Activated T-cell treated with anti-CD3 and anti-CD28 coated beads, Interleukin-2, amount 50 U/mL, for 48 hours (primary cell): ENCODE measurements at regions not wholly inside any gene's neighbourhood (a gene's known extent, or its start where the extent isn't known, plus 50 kb on each side); places are given as distances from the start of the nearest gene placed in this dataset.

Experiments
- DNase-seq, 2 experiments: peaks; one replicate each; pipeline ENCODE4 v3.0.0-alpha.2; 2020

GRCh38 chr2:102078773-102079172 lies 63.8 kb upstream of the IL1R1 start:
- DNase-seq, result no peak

GRCh38 chr2:102080451-102081242 lies 61.9 kb upstream of the IL1R1 start:
- DNase-seq, result no peak

DNA sequence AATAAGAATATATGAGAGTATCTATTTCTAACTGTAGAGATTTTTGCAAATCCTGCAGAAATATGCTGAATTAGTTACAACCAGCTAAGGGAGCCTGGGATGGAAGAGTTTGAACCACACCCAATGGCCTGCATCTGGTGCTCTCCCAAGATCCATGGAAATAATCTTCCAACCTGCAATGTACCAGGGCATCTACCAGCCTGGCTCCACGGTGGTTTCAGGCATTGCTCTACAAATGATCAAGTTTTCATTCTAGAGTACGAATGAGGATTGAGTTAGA lies 61.4 kb upstream of the IL1R1 start:
- DNase-seq, result no peak

GRCh38 chr2:102081606-102082005 lies 60.9 kb upstream of the IL1R1 start:
- no peak for DNase-seq

DNA sequence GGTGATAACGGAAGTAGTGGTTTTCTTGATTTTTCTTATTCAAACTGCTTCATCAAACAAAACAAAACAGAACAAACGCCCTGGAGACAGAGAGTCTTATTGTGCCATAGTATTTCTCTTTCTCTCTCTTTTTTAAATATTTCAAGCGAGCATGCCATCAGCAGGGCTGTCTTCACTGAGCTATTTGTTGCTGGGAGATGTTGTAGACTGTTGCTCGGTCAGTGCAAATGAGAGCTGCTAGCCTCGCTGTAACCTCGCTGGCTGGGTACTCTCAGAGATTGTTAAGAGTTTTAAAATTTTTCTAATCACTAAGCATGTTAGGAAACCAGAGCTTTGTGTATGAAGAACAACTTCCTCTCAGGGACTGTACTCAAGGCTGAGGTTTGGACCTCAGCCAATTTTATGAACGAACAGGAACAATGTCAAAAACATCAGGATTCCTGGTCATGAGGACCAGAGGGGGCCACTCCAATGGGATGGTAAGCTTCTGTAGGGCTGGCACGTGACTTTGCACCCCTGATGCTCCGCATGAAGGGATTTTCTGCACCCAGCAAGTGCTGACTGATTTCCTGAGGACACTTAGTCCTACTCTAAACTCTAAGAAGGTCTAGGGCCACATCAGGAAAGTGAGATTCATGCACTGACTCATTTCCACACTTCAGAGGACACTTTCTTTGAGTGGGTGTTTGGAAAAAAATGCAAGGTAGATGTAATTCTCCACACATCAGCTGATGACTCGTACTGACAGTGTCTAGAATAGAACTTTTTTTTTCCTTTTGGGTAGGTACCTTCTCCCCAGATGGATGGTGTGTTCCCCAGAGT lies 59.8 kb upstream of the IL1R1 start:
- peak; percentile 71 to 76 for DNase-seq

- DNase-seq, result peak in 1 of 2 experiments; percentile 55
Measured at GRCh38 chr2:102083393-102083703, 59.2 kb upstream of the IL1R1 start.

GRCh38 chr2:102084651-102085050 lies 57.9 kb upstream of the IL1R1 start:
- no peak for DNase-seq

DNA sequence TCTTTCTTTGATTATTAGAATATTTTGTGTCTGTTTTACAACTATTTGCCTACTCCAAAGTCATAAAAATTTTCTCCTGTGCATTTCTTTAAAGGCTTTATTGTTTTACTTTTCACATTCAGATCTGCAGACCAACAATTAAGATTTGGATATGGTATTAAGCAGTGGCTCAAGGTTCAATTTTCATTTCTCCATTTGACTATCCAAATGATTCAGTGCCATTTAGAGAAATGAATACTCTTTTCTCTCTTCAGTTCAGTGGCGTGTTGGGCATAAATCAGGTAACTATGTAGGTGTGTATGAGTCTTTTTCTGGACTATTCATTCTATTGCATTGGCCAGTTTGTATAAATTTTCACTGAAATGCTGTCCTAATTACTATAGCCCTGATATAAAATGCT lies 57.3 kb upstream of the IL1R1 start:
- DNase-seq, result no peak

GRCh38 chr2:102086150-102086872 lies 56.2 kb upstream of the IL1R1 start:
- DNase-seq, result no peak

DNA sequence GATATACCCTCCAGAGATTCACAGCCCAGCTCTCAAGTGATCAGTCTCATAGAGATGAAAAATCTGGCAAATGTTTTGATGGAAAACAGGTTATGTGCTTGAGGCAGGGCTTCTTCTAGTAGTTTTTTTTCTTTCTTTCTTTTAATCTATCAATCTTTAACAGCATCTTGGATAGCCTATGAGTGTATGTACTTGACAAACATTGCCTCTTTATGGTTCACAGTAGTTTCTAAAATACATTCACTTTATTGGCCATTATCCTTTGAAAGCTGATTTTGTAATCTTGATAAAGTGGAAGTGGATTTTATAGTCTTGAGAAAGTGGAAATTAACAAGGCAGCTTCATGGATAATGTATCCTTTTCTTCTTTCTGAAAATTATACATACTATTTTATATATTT lies 51.4 kb upstream of the IL1R1 start:
- no peak for DNase-seq

DNA sequence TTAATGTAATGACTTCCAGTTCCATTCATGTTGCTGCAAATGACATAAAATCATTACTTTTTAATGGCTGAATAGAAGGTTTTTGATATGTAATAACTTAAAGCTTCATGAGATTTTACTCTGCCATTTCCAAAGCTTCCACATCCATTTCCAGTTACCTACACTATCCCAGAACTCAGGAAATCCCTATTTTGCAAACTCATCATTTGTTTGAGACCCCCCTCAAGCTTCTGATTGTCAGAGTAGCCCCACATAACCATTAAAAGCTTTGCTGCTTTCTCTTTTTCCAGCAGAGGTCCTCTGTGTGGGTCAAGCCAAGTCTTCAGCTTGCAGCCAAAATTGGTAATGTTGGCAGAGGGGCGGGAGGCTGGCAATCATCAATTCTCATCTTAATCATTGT lies 50.6 kb upstream of the IL1R1 start:
- DNase-seq, result no peak

- no peak for DNase-seq
Measured at GRCh38 chr2:102092535-102092934, 50.0 kb upstream of the IL1R1 start.
